ENCODE measurements at regions not wholly inside any gene's neighbourhood (a gene's known extent, or its start where the extent isn't known, plus 50 kb on each side); places are given as distances from the start of the nearest gene placed in this dataset.

DNA sequence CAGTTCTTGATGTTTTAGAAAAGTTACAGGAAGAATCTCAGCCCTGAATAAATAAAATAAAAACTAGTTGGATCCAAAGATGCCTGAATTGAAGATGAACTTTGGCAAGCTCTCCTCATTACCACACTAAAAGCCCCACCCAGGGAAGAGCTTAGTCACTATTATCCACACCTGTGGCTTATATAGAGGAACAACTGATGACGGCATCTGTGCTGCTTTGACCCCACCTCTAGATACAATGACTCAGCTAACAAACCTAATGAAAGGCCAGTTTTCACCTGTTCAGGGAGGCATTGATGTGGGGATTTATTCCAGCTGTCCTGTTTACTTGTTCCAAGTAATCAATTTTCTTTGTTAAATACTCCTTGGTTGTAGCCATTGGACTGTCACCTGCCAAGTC is 604.7 kb upstream of the EPHA6 start:
- CTCF ChIA-PET = no interaction called here
- POLR2A ChIA-PET = no interaction called here
- DNase-seq (ENCODE audit: low read depth, low spot score) (no peak), ATAC-seq (no peak)
- H3K4me1 ChIP-seq (ENCODE audit: control insufficient read depth, insufficient read depth, low read length) = no peaks in the 10 kb centered on the region
- H3K4me3 ChIP-seq (ENCODE audit: low read depth in 2 of 2, low read length in 2 of 2) = no peak overlapping the region
- in situ Hi-C loops (cut with HindIII; ENCODE audit: low pct_unique_long_range_greater_than_20kb, low sequenced_read_pairs) (no loop called here), intact Hi-C loops (cut with micrococcal nuclease; ENCODE audit: unreplicated experiment) (no loop called here)
- H3K36me3 ChIP-seq (ENCODE audit: control insufficient read depth, insufficient read depth, low read length) = no peaks in the 10 kb centered on the region
- H3K9me3 ChIP-seq (ENCODE audit: control insufficient read depth, insufficient read depth, low read depth, low read length) = no peaks in the 10 kb centered on the region
- no peak for TF ChIP-seq TCF7L2 (IDR thresholded peaks at IDR 0.05; ENCODE audit: low read depth, low read length)
- TF ChIP-seq POLR2AphosphoS5 (IDR thresholded peaks at IDR 0.05; ENCODE audit: low read depth, low read length) = no peak
- TF ChIP-seq, protein P1, sequence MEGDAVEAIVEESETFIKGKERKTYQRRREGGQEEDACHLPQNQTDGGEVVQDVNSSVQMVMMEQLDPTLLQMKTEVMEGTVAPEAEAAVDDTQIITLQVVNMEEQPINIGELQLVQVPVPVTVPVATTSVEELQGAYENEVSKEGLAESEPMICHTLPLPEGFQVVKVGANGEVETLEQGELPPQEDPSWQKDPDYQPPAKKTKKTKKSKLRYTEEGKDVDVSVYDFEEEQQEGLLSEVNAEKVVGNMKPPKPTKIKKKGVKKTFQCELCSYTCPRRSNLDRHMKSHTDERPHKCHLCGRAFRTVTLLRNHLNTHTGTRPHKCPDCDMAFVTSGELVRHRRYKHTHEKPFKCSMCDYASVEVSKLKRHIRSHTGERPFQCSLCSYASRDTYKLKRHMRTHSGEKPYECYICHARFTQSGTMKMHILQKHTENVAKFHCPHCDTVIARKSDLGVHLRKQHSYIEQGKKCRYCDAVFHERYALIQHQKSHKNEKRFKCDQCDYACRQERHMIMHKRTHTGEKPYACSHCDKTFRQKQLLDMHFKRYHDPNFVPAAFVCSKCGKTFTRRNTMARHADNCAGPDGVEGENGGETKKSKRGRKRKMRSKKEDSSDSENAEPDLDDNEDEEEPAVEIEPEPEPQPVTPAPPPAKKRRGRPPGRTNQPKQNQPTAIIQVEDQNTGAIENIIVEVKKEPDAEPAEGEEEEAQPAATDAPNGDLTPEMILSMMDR (IDR thresholded peaks at IDR 0.05) = no peak
- TF ChIP-seq SIN3A (IDR thresholded peaks at IDR 0.05; ENCODE audit: borderline replicate concordance, insufficient read depth, low read depth, low read length) = no peak
- TF ChIP-seq, protein P2, sequence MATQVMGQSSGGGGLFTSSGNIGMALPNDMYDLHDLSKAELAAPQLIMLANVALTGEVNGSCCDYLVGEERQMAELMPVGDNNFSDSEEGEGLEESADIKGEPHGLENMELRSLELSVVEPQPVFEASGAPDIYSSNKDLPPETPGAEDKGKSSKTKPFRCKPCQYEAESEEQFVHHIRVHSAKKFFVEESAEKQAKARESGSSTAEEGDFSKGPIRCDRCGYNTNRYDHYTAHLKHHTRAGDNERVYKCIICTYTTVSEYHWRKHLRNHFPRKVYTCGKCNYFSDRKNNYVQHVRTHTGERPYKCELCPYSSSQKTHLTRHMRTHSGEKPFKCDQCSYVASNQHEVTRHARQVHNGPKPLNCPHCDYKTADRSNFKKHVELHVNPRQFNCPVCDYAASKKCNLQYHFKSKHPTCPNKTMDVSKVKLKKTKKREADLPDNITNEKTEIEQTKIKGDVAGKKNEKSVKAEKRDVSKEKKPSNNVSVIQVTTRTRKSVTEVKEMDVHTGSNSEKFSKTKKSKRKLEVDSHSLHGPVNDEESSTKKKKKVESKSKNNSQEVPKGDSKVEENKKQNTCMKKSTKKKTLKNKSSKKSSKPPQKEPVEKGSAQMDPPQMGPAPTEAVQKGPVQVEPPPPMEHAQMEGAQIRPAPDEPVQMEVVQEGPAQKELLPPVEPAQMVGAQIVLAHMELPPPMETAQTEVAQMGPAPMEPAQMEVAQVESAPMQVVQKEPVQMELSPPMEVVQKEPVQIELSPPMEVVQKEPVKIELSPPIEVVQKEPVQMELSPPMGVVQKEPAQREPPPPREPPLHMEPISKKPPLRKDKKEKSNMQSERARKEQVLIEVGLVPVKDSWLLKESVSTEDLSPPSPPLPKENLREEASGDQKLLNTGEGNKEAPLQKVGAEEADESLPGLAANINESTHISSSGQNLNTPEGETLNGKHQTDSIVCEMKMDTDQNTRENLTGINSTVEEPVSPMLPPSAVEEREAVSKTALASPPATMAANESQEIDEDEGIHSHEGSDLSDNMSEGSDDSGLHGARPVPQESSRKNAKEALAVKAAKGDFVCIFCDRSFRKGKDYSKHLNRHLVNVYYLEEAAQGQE (IDR thresholded peaks at IDR 0.05; ENCODE audit: insufficient read depth in 1 of 2, low read depth in 2 of 2, low read length in 1 of 2) = no peak
- no peak overlapping the region for H3K27ac ChIP-seq (ENCODE audit: low read length)
- no TSS peak for BruUV-seq (replicated peaks)
- no peaks in the 10 kb centered on the region for H3K27me3 ChIP-seq (ENCODE audit: control insufficient read depth, insufficient read depth, low read length)

- CTCF ChIA-PET = no interaction called here
- POLR2A ChIA-PET = no interaction called here
- Histone ChIP-seq H3K36me3 (ENCODE audit: control insufficient read depth, insufficient read depth, low read length) (no peaks in the 10 kb centered on the region), H3K27ac (ENCODE audit: low read length) (no peak overlapping the region), H3K4me1 (ENCODE audit: control insufficient read depth, insufficient read depth, low read length) (no peaks in the 10 kb centered on the region), H3K4me3 (ENCODE audit: low read depth in 2 of 2, low read length in 2 of 2) (no peak overlapping the region), H3K27me3 (ENCODE audit: control insufficient read depth, insufficient read depth, low read length) (no peaks in the 10 kb centered on the region), H3K9me3 (ENCODE audit: control insufficient read depth, insufficient read depth, low read depth, low read length) (no peaks in the 10 kb centered on the region)
- in situ Hi-C loops (cut with HindIII; ENCODE audit: low pct_unique_long_range_greater_than_20kb, low sequenced_read_pairs) = no loop called here
- no peak for ATAC-seq
- TF ChIP-seq, protein P1 (IDR thresholded peaks at IDR 0.05) = peak; percentile 17; the same call in 1 of the 2 replicates
- no peak for TF ChIP-seq POLR2AphosphoS5 (IDR thresholded peaks at IDR 0.05; ENCODE audit: low read depth, low read length)
- TF ChIP-seq, protein P2 (IDR thresholded peaks at IDR 0.05; ENCODE audit: insufficient read depth in 1 of 2, low read depth in 2 of 2, low read length in 1 of 2) = no peak
- TF ChIP-seq SIN3A (IDR thresholded peaks at IDR 0.05; ENCODE audit: borderline replicate concordance, insufficient read depth, low read depth, low read length) = no peak
- intact Hi-C loops (cut with micrococcal nuclease; ENCODE audit: unreplicated experiment) = no loop called here
- DNase-seq (ENCODE audit: low read depth, low spot score) = no peak
- BruUV-seq (replicated peaks) = no TSS peak
These were observed 601.0 kb upstream of the EPHA6 start for GRCh38 chr3:96213393-96213792.
